Islet precursor cell (in vitro differentiated cells): ENCODE measurements at regions not wholly inside any gene's neighbourhood (a gene's known extent, or its start where the extent isn't known, plus 50 kb on each side); places are given as distances from the start of the nearest gene placed in this dataset.
"Not testable (repeated sequence)": the region's sequence is repeated elsewhere in the genome, so short reads cannot be mapped to it uniquely, and the experiment has no call there.

Experiments
- DNase-seq: peaks from one replicate; pipeline ENCODE4 v3.0.0-alpha.2; 2018

GRCh38 chr18:40186677-40187076 lies 1768.4 kb upstream of the PIK3C3 start:
- no peak for DNase-seq

DNA sequence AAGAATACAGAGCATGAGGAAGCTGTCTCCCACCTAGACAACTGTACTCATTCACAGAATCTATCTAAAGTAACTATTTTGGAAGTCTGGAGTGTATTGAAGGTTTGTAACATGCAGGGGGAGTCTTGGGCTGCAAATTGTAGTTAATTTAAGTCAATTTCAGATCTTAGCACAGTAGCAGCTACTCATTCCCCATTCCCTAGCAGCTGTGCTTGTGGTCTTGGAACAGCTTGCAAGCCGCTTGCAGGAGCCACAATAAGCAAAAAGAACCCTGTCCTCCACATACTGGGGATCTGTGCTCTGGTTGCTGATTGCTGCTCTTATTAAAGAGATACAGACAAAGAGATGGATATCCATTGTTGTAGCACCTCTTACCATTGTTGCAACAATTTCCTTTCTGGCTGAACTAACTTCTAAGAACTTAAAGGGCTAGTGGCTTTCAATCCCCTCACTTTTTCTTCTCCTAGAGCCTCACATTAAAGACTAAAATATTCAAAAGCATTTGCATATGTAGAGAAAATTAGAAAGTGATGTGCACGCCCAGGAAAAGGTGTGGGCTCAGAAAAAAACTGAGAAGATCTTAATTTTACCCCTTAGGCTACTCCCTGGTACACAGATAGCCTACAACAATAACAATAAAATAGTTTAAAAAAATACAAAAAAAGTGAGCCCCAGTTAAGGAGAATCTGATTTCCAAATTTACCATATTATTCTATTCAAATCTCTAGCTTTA lies 1775.1 kb upstream of the PIK3C3 start:
- no peak for DNase-seq

DNA sequence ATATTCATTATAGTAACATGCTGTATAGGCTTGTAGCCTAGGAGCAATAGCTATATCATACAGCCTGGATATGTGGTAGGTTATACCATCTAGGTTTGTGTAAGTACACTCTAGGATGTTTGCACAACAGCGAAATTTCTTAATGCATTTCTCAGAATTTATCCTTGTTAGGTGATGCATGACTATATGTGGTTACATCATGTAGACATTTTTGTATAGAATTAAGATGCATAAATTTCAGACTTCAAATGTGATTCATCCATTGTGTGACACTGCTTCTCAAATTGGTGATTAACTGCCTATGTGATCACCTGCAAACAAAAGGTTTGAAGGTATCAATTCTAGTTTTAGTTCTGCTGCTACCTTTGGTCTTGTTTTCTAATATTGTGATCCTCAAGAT lies 1787.0 kb upstream of the PIK3C3 start:
- DNase-seq: no peak

- DNase-seq: no peak
These were observed 1791.8 kb upstream of the PIK3C3 start for GRCh38 chr18:40163254-40163653.

- DNase-seq: no peak
These were observed 1794.7 kb upstream of the PIK3C3 start for GRCh38 chr18:40160361-40160760.

DNA sequence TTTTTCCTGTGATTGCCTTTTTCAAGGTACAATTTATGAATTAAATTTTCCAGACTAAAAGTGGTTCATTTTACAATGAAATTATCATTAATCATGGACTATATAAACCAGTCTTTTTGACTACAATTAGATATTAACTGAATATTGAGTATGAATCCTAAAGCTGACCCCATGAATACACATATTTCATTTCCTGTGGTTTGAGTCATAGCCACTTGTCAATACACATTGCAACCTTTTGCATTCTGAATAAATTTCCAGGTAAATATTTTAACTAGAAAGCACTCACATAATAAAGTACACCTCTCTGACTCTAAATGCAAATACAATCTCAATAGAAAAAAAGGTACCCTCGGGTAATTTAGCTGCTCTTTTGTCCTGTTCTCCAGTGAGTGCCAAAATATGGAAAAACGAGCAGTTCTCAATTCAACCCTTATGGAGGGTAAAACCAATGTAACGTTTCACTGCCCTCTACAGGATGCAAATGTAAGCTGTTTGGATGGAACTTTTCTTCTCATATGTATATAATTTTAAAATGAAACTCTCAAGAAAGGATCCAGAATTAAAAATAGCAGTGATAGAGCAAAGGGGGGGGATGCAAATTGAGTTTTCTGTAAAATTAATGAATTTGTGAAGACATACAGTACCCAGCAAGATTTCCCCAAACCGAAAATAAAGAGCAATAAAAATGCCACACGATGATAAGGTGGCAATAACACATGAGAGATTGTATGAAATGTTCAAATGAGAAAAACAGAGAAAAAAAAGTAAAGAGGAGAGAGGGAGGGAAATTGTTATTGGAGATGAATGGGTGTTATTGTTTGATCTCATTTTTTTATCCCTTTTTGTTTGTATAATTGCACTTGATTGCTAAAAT lies 1795.7 kb upstream of the PIK3C3 start:
- DNase-seq: no peak

DNA sequence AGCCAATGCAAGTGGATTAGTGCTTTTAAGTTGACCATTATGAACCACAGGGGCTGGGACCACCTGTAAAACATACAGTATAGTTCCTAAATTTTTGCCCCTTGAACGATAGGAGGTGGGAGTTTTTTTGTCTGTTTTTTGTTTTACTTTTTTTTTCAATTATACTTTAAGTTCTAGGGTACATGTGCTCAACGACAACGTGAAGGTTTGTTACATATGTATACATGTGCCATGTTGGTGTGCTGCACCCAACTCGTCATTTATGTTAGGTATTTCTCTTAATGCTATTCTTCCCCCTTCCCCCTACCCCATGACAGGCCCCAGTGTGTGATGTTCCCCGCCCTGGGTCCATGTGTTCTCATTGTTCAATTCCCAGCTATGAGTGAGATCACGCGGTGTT lies 1797.9 kb upstream of the PIK3C3 start:
- DNase-seq: no peak

- DNase-seq: no peak
These were observed 1802.2 kb upstream of the PIK3C3 start for GRCh38 chr18:40152859-40153258.

DNA sequence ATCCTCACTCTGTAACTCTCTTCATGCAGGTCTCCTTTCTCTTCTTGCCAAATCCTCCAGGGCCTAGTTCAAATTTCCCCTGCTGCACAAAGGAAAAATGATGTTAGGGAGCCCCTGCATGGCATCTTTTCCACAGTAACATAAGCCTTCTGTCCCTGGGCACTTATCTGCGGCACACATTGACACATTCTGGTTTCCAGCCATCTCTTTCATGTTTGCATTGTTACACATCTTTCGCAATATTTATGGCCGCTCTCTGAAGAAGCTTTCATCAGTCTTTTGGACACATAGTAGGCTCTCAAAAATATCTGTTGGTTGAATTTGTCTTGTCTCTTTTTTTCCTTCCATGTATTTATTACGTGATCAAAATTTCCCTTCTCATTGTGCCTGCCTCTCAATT lies 1806.1 kb upstream of the PIK3C3 start:
- DNase-seq: no peak

GRCh38 chr18:40133253-40133652 lies 1821.8 kb upstream of the PIK3C3 start:
- no peak for DNase-seq

GRCh38 chr18:40132438-40132837 lies 1822.6 kb upstream of the PIK3C3 start:
- DNase-seq: not testable (repeated sequence)

DNA sequence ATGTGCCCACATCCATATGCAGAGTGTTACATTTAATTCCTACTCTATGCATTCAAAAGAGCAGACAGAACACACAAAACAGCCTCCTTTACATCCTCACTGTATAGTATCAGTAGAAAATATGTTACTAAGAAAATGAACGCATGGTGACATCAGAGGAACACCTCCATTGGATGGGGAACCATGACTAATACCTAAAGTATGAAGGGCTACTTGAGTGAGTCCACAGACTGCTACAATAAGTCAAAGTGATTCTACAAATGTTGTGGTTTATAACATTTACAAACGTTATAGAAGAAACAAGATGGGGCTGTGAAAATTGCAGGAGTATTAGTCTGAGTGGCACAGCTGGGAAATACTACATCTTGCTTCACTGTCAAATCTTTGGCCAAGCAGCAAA lies 1830.9 kb upstream of the PIK3C3 start:
- DNase-seq: no peak

DNA sequence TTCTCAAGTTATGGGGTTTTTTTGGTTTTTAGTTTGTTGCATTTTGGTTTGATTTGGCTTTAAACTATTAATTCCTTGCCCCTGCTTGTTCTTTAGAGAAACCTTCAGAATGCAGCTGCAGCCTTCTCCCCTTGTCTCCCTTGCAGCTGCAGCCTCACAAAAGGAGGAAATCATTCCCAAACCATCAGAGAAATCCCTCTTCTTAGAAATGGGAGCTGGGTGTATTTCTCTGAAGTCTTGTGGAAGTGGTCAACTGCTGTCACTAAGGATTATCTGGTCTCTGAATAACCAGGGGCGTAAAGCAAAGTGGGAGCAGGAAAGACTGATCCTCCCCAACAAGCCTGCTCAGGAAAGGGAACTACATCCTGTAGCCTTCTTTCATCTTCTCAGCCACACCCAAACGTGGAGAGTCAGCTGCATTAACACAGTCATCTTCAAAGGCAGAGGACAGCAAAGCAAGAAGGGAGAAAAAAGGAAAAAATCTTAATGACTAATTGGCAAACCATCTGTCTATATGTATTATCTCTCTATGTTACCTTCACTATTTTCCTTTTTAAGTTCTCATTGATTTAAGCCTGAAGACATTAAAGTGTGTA lies 1834.1 kb upstream of the PIK3C3 start:
- DNase-seq: no peak

DNA sequence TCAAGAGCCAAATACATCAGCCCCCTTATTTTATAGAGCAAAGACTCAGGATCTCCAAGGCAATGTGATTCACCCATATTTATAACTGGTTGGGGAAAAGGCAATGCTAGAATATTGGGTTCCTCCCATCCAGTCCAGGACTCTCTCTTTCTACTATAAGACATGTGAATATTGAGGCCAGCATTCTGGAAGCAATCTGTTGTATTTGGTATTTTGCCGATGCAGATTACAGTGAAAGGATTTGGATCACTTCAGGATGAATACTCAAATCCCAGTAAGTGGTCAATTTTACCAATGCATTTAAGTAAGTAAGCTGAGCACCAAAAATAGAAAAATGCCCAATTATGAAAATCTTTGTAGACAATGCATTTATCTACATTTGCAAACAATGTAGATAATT lies 1834.7 kb upstream of the PIK3C3 start:
- DNase-seq: no peak

DNA sequence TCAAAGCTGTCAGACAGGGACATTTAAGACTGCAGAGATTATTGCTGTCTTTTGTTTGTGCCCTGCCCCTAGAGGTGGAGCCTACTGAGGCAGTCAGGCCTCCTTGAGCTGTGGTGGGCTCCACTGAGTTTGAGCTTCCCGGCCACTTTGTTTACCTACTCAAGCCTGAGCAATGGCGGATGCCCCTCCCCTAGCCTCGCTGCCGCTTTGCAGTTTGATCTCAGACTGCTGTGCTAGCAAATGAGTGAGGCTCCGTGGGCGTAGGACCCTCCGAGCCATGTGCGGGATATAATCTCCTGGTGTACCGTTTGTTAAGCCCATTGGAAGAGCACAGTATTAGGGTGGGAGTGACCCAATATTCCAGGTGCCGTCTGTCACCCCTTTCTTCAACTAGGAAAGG lies 1835.5 kb upstream of the PIK3C3 start:
- DNase-seq: not testable (repeated sequence)

- no peak for DNase-seq
These were observed 1844.6 kb upstream of the PIK3C3 start for GRCh38 chr18:40110455-40110854.

GRCh38 chr18:40109252-40110049 lies 1845.6 kb upstream of the PIK3C3 start:
- no peak for DNase-seq

- no peak for DNase-seq
These were observed 1846.4 kb upstream of the PIK3C3 start for GRCh38 chr18:40108596-40108995.

DNA sequence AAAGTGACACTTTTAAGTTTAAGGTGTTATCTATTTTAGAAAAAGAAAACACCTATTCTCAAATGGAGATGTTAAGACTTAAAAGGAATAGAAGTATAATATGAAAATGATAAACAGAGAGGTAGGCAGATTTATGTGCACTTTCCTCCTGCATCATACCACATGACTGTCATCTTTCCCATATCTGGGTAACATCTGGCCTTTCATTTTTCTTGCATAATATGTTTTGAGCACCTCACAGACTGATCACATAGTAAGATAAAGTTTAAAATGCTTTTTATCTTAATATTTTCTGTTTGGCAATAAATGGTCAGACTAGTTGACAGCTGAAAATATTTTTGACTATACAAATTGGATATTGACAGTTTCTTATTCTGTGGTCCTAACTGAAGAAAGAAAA lies 1852.1 kb upstream of the PIK3C3 start:
- no peak for DNase-seq

DNA sequence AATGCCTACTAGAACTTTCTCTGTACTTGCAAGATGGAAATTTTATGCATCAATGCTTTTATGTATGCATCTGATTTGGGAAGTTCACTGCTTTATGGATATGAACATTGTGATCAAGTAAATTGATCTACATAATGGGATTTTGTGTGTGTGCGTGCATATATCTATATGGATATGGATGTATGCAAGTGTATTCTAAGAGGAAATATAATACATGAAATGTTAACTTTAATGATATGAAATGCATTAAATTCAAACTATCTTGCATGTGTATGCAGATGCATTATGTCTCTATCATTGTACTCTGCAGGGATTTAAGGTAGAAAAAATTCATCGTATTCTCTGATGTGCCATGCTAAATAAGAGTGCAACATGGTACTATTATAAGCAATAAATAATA lies 1855.4 kb upstream of the PIK3C3 start:
- no peak for DNase-seq

GRCh38 chr18:40096675-40097074 lies 1858.4 kb upstream of the PIK3C3 start:
- no peak for DNase-seq

DNA sequence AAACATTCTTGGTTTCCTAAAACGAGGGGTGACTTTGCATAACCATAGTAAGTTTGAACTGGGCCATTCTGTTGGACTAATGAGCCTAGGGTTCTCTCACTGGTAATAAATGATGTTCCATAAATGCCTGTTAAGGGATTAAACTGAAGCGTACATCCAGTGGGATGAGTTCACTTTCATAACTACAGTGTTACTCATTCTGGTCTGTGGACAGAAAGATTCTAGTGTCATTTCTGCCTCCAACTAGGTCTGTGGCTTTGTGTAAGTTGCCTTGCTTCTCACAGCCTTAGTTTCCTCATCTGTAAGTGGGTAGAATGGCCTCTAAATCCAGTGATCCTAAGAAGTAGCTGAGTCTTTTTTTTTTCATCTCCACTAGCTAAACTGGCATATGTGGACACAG lies 1860.6 kb upstream of the PIK3C3 start:
- DNase-seq: no peak

GRCh38 chr18:40088130-40088529 lies 1866.9 kb upstream of the PIK3C3 start:
- no peak for DNase-seq
